ENCODE measurements at regions not wholly inside any gene's neighbourhood (a gene's known extent, or its start where the extent isn't known, plus 50 kb on each side); places are given as distances from the start of the nearest gene placed in this dataset.
A peak's percentile ranks its signal among the peaks of the same experiment; 100 is the strongest.
"Not testable (repeated sequence)": the region's sequence is repeated elsewhere in the genome, so short reads cannot be mapped to it uniquely, and the experiment has no call there.

- H3K27ac ChIP-seq; DNase-seq; H3K36me3 ChIP-seq; H3K9me3 ChIP-seq (ENCODE audit: severe bottlenecking); H3K4me3 ChIP-seq (ENCODE audit: low read depth, low read length); H3K27me3 ChIP-seq (ENCODE audit: insufficient read depth, low read depth, severe bottlenecking): not testable (repeated sequence)
Observed at GRCh38 chr20:30540330-30541069, 717.0 kb upstream of the DEFB115 start.

- not testable (repeated sequence) for H3K9me3 ChIP-seq (ENCODE audit: severe bottlenecking); DNase-seq
Observed at GRCh38 chr20:30551236-30551635, 706.2 kb upstream of the DEFB115 start.

GRCh38 chr20:30556797-30557196, 700.7 kb upstream of the DEFB115 start:
- H3K27me3 ChIP-seq (ENCODE audit: insufficient read depth, low read depth, severe bottlenecking); DNase-seq; H3K4me3 ChIP-seq (ENCODE audit: low read depth, low read length); H3K36me3 ChIP-seq; H3K27ac ChIP-seq; H3K9me3 ChIP-seq (ENCODE audit: severe bottlenecking): not testable (repeated sequence)

More at GRCh38 chr20:30551236-30551635, 706.2 kb upstream of the DEFB115 start:
- not testable (repeated sequence) for H3K4me3 ChIP-seq (ENCODE audit: low read depth, low read length); H3K27ac ChIP-seq; H3K36me3 ChIP-seq; H3K27me3 ChIP-seq (ENCODE audit: insufficient read depth, low read depth, severe bottlenecking)

- not testable (repeated sequence) for H3K27ac ChIP-seq; H3K4me3 ChIP-seq (ENCODE audit: low read depth, low read length); H3K9me3 ChIP-seq (ENCODE audit: severe bottlenecking); H3K27me3 ChIP-seq (ENCODE audit: insufficient read depth, low read depth, severe bottlenecking); DNase-seq; H3K36me3 ChIP-seq
Observed at GRCh38 chr20:30565086-30565485, 692.4 kb upstream of the DEFB115 start.

- not testable (repeated sequence) for DNase-seq; H3K27me3 ChIP-seq (ENCODE audit: insufficient read depth, low read depth, severe bottlenecking); H3K27ac ChIP-seq; H3K4me3 ChIP-seq (ENCODE audit: low read depth, low read length); H3K36me3 ChIP-seq; H3K9me3 ChIP-seq (ENCODE audit: severe bottlenecking)
Observed at GRCh38 chr20:30569867-30570266, 687.6 kb upstream of the DEFB115 start.

GRCh38 chr20:30570622-30571021, 686.8 kb upstream of the DEFB115 start:
- not testable (repeated sequence) for H3K4me3 ChIP-seq (ENCODE audit: low read depth, low read length); H3K27me3 ChIP-seq (ENCODE audit: insufficient read depth, low read depth, severe bottlenecking); DNase-seq; H3K27ac ChIP-seq; H3K36me3 ChIP-seq; H3K9me3 ChIP-seq (ENCODE audit: severe bottlenecking)

- H3K9me3 ChIP-seq (ENCODE audit: severe bottlenecking); H3K4me3 ChIP-seq (ENCODE audit: low read depth, low read length); H3K36me3 ChIP-seq; H3K27me3 ChIP-seq (ENCODE audit: insufficient read depth, low read depth, severe bottlenecking); DNase-seq; H3K27ac ChIP-seq: not testable (repeated sequence)
Observed at GRCh38 chr20:30574337-30574736, 683.1 kb upstream of the DEFB115 start.

GRCh38 chr20:30579069-30579468, 678.4 kb upstream of the DEFB115 start:
- H3K27me3 ChIP-seq (ENCODE audit: insufficient read depth, low read depth, severe bottlenecking); H3K36me3 ChIP-seq; H3K9me3 ChIP-seq (ENCODE audit: severe bottlenecking); H3K27ac ChIP-seq; H3K4me3 ChIP-seq (ENCODE audit: low read depth, low read length); DNase-seq: not testable (repeated sequence)

- peak overlapping the region; percentile 31 for H3K4me3 ChIP-seq (ENCODE audit: low read depth, low read length)
- not testable (repeated sequence) for H3K27ac ChIP-seq; H3K27me3 ChIP-seq (ENCODE audit: insufficient read depth, low read depth, severe bottlenecking); H3K9me3 ChIP-seq (ENCODE audit: severe bottlenecking); H3K36me3 ChIP-seq
- DNase-seq = peak; percentile 56
Observed at GRCh38 chr20:30579824-30580438, 677.5 kb upstream of the DEFB115 start.

GRCh38 chr20:30581839-30582238, 675.6 kb upstream of the DEFB115 start:
- not testable (repeated sequence) for H3K36me3 ChIP-seq; H3K27ac ChIP-seq; H3K9me3 ChIP-seq (ENCODE audit: severe bottlenecking); H3K4me3 ChIP-seq (ENCODE audit: low read depth, low read length); H3K27me3 ChIP-seq (ENCODE audit: insufficient read depth, low read depth, severe bottlenecking); DNase-seq
- 0 out of 2 replicates have a peak, but pooled peaks have one; percentile 20 for TF ChIP-seq CTCF (IDR thresholded peaks at IDR 0.05; ENCODE audit: low read depth, low read length)

GRCh38 chr20:30584403-30584802, 673.1 kb upstream of the DEFB115 start:
- H3K9me3 ChIP-seq (ENCODE audit: severe bottlenecking); DNase-seq; H3K27ac ChIP-seq; H3K36me3 ChIP-seq; H3K4me3 ChIP-seq (ENCODE audit: low read depth, low read length); H3K27me3 ChIP-seq (ENCODE audit: insufficient read depth, low read depth, severe bottlenecking): not testable (repeated sequence)

- not testable (repeated sequence) for H3K27me3 ChIP-seq (ENCODE audit: insufficient read depth, low read depth, severe bottlenecking); H3K36me3 ChIP-seq; H3K27ac ChIP-seq; H3K9me3 ChIP-seq (ENCODE audit: severe bottlenecking); DNase-seq
- H3K4me3 ChIP-seq (ENCODE audit: low read depth, low read length) = peak overlapping the region; percentile 12; the same call in 1 of the 2 replicates
Observed at GRCh38 chr20:30585244-30585796, 672.1 kb upstream of the DEFB115 start.

GRCh38 chr20:30586178-30586577, 671.3 kb upstream of the DEFB115 start:
- not testable (repeated sequence) for H3K36me3 ChIP-seq; DNase-seq; H3K27ac ChIP-seq; H3K27me3 ChIP-seq (ENCODE audit: insufficient read depth, low read depth, severe bottlenecking); H3K4me3 ChIP-seq (ENCODE audit: low read depth, low read length); H3K9me3 ChIP-seq (ENCODE audit: severe bottlenecking)

Data from WERI-Rb-1 (cell line).